PC-9 (cell line): ENCODE measurements at regions not wholly inside any gene's neighbourhood (a gene's known extent, or its start where the extent isn't known, plus 50 kb on each side); places are given as distances from the start of the nearest gene placed in this dataset.

ENCODE experiments used
- BruUV-seq: library from RNA; stranded (reverse); fragments of 400-500 nt; replicated peaks from 2 replicates; lab custom pipeline; 2021; lab: Mats Ljungman, UMichigan
- CTCF ChIA-PET: fragments of 300-600 bp; sonication (Branson Sonifier 250); formaldehyde crosslinking; loops from one replicate; lab custom pipeline; 2022; ENCODE audit warnings: antibody characterized with exemption; lab: Charles Lee
- POLR2A ChIA-PET: fragments of 300-600 bp; sonication (Branson Sonifier 250); formaldehyde crosslinking; loops from one replicate; lab custom pipeline; 2022; ENCODE audit warnings: antibody characterized with exemption; ENCODE audit not compliant: unreplicated experiment; lab: Charles Lee
- DNase-seq, 2 experiments: peaks; one replicate each; pipeline versions ENCODE4 v3.0.0 to v3.0.0-alpha.2; 2015 to 2022; ENCODE audit warnings: mixed read lengths in 1 of 2
- H2AFZ ChIP-seq: fragments of 200-600 bp; sonication (generic); 2 replicates; pipeline ENCODE4 v1.8.1; 2017; ENCODE audit warnings: antibody characterized with exemption
- H3F3A ChIP-seq: fragments of 200-600 bp; sonication (generic); 2 replicates; pipeline ENCODE4 v1.8.1; 2017; ENCODE audit warnings: antibody characterized with exemption, mild to moderate bottlenecking, low read depth; ENCODE audit not compliant: insufficient read depth
- H3K27ac ChIP-seq: fragments of 200-600 bp; sonication (generic); 2 replicates; pipeline ENCODE4 v1.6.1; 2016; ENCODE audit warnings: mixed run types
- H3K27me3 ChIP-seq: fragments of 200-600 bp; sonication (generic); 2 replicates; pipeline ENCODE4 v1.6.1; 2016; ENCODE audit warnings: low read depth, mixed run types; ENCODE audit not compliant: insufficient read depth
- H3K36me3 ChIP-seq: fragments of 200-600 bp; sonication (generic); 2 replicates; pipeline ENCODE4 v1.6.1; 2016; ENCODE audit warnings: low read depth, mixed run types
- H3K4me1 ChIP-seq: fragments of 200-600 bp; sonication (generic); replicated peaks from 2 replicates; pipeline ENCODE4 v1.6.1; 2016; ENCODE audit warnings: mixed run types; ENCODE audit not compliant: insufficient read depth
- H3K4me2 ChIP-seq: fragments of 200-600 bp; sonication (generic); 2 replicates; pipeline ENCODE4 v1.6.1; 2017; ENCODE audit warnings: mixed run types
- H3K4me3 ChIP-seq: fragments of 200-600 bp; sonication (generic); 2 replicates; pipeline ENCODE4 v1.6.1; 2016; ENCODE audit warnings: mixed run types
- H3K79me2 ChIP-seq: fragments of 200-600 bp; sonication (generic); 2 replicates; pipeline ENCODE4 v1.6.1; 2017; ENCODE audit warnings: low read depth, mixed run types
- H3K9me2 ChIP-seq: fragments of 200-600 bp; sonication (generic); 2 replicates; pipeline ENCODE4 v1.8.1; 2017; ENCODE audit warnings: mild to moderate bottlenecking; ENCODE audit not compliant: insufficient read depth
- H3K9me3 ChIP-seq: fragments of 200-600 bp; sonication (generic); 2 replicates; pipeline ENCODE4 v1.8.1; 2016; ENCODE audit warnings: low read depth; ENCODE audit not compliant: insufficient read depth
- H4K20me1 ChIP-seq: fragments of 200-600 bp; sonication (generic); 2 replicates; pipeline ENCODE4 v1.8.1; 2017; ENCODE audit not compliant: insufficient read depth
- EZH2 ChIP-seq: fragments of 200-600 bp; sonication (generic); IDR thresholded peaks from 2 replicates; pipeline ENCODE4 v1.8.0; 2017; ENCODE audit warnings: antibody characterized with exemption, low read depth
- intact Hi-C: fragments of 100-400 bp; cut with micrococcal nuclease; formaldehyde crosslinking; loops from one replicate; pipeline ENCODE4 v1.10.0; 2022; ENCODE audit not compliant: unreplicated experiment
- TF ChIP-seq, protein P1 (sequence below): fragments of 200-600 bp; sonication (generic); conservative IDR thresholded peaks from 2 replicates; pipeline ENCODE4 v1.6.1; 2017; ENCODE audit warnings: mixed run types, antibody characterized with exemption, mild to moderate bottlenecking, moderate library complexity

DNA sequence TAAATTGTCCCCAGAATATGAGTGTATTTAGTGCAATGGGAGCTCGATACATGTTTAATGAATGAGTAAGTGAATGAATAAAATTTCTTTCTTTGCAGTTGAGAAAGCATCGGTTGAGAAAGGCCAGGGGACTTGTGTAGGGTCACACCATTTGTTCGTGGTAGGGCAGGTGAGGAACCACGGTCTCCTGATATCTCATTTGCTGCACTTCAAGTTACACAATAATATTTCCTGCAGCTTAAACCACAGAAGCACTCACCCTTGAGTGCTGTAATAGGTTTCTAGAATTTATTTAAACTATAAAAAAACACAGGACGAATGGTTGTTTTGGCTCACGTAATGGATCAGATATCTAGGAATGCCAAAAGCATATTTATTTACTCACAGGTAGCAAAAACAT, 429.8 kb downstream of the SPATA31D1 start:
- Histone ChIP-seq H3F3A (no peaks in the 10 kb centered on the region), H3K27ac (no peak overlapping the region), H2AFZ (0 out of 2 replicates have a peak overlapping the region, but pooled peaks have one; percentile 51), H3K4me3 (no peak overlapping the region), H3K9me2 (no peaks in the 10 kb centered on the region), H3K27me3 (no peaks in the 10 kb centered on the region), H3K9me3 (no peaks in the 10 kb centered on the region; the same call in 1 of the 2 replicates), H4K20me1 (no peaks in the 10 kb centered on the region), H3K4me1 (no peaks in the 10 kb centered on the region), H3K79me2 (no peaks in the 10 kb centered on the region), H3K36me3 (no peaks in the 10 kb centered on the region), H3K4me2 (no peak overlapping the region)
- no peak for DNase-seq
- CTCF ChIA-PET, result interaction anchor here (0.6 kb wide), 1 partner anchor 689 kb away, joined by 6 read pairs; no protein-coding TSS in a partner anchor
- TF ChIP-seq, protein P1, sequence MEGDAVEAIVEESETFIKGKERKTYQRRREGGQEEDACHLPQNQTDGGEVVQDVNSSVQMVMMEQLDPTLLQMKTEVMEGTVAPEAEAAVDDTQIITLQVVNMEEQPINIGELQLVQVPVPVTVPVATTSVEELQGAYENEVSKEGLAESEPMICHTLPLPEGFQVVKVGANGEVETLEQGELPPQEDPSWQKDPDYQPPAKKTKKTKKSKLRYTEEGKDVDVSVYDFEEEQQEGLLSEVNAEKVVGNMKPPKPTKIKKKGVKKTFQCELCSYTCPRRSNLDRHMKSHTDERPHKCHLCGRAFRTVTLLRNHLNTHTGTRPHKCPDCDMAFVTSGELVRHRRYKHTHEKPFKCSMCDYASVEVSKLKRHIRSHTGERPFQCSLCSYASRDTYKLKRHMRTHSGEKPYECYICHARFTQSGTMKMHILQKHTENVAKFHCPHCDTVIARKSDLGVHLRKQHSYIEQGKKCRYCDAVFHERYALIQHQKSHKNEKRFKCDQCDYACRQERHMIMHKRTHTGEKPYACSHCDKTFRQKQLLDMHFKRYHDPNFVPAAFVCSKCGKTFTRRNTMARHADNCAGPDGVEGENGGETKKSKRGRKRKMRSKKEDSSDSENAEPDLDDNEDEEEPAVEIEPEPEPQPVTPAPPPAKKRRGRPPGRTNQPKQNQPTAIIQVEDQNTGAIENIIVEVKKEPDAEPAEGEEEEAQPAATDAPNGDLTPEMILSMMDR, result no peak
- intact Hi-C loops, result no loop called here
- POLR2A ChIA-PET, result no interaction called here
- no TSS peak for BruUV-seq

DNA sequence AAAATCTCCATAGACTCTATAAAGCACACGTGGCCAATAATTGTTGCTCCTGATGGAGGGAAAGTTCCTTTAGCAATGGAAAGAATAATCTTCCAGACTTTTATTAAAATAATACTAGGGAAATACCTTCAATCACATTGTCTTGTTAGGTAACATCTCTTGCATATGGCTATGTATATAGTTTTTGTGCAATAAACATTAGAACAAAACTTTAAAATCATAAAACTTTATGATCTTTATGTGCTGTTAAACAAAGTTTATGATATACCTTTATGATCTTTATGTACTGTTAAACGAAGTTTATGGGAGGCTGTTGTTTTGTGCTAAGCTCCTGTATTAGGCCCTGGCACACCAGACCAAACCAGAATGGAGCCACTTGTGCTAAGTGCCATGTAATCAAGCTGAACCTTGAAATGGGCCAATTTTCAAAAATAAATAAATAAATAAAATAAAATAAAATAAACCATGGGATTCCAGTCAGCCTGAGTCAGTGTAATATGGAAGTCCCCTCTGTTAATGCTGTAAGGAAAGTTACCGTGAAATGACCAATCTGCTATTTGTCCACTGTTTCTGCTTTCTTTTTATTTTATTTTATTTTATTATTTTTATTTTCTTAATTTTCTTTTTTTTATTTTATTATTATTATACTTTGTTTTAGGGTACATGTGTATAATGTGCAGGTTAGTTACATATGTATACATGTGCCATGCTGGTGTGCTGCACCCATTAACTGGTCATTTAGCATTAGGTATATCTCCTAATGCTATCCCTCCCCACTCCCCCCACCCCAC, 431.3 kb downstream of the SPATA31D1 start:
- TF ChIP-seq, protein P1, result no peak
- no peak for TF ChIP-seq EZH2
- H3K36me3 ChIP-seq, result no peaks in the 10 kb centered on the region
- H3K9me2 ChIP-seq, result no peaks in the 10 kb centered on the region
- DNase-seq, result no peak
- no peaks in the 10 kb centered on the region for H3K9me3 ChIP-seq
- no peaks in the 10 kb centered on the region for H3K27me3 ChIP-seq
- H3K79me2 ChIP-seq, result no peaks in the 10 kb centered on the region
- ChIA-PET POLR2A (no interaction called here), CTCF (no interaction called here)
- no peaks in the 10 kb centered on the region for H3K4me1 ChIP-seq
- no peaks in the 10 kb centered on the region for H3F3A ChIP-seq
- H3K4me2 ChIP-seq, result no peak overlapping the region
- no TSS peak for BruUV-seq
- H4K20me1 ChIP-seq, result no peaks in the 10 kb centered on the region
- intact Hi-C loops, result no loop called here
- no peak overlapping the region for H3K27ac ChIP-seq
- no peak overlapping the region for H2AFZ ChIP-seq
- no peak overlapping the region for H3K4me3 ChIP-seq

DNA sequence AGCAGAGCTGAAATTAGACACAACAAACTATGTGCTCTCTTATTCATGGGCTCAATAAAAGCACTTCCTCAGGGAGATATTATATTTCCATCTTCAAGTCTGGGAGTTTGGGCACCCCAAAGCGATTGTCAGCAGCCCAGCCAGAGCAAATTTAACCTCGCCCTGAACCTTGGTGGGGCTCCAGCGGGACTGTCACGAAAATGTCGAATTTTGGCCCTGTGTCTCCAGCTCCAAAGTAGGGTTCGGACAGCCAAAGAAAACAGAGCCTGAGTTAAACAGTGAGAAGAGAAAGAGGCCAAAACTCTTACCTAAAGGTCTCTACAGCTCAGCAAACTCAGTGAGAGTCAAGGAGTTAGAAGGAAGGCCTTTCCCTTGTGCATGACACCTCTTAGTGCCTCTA, 432.9 kb downstream of the SPATA31D1 start:
- TF ChIP-seq, protein P1, result no peak
- TF ChIP-seq EZH2, result no peak
- ChIA-PET POLR2A (no interaction called here), CTCF (no interaction called here)
- Histone ChIP-seq H3K9me2 (no peaks in the 10 kb centered on the region), H3K27ac (no peak overlapping the region), H3F3A (no peaks in the 10 kb centered on the region), H3K27me3 (no peaks in the 10 kb centered on the region), H3K9me3 (no peaks in the 10 kb centered on the region), H3K4me2 (no peak overlapping the region), H2AFZ (no peak overlapping the region), H4K20me1 (no peaks in the 10 kb centered on the region), H3K36me3 (no peaks in the 10 kb centered on the region), H3K4me1 (no peaks in the 10 kb centered on the region), H3K4me3 (no peak overlapping the region), H3K79me2 (no peaks in the 10 kb centered on the region)
- DNase-seq, result no peak
- no TSS peak for BruUV-seq
- intact Hi-C loops, result no loop called here
